ENCODE measurements at regions not wholly inside any gene's neighbourhood (a gene's known extent, or its start where the extent isn't known, plus 50 kb on each side); places are given as distances from the start of the nearest gene placed in this dataset.
"Not testable (repeated sequence)": the region's sequence is repeated elsewhere in the genome, so short reads cannot be mapped to it uniquely, and the experiment has no call there.

DNA sequence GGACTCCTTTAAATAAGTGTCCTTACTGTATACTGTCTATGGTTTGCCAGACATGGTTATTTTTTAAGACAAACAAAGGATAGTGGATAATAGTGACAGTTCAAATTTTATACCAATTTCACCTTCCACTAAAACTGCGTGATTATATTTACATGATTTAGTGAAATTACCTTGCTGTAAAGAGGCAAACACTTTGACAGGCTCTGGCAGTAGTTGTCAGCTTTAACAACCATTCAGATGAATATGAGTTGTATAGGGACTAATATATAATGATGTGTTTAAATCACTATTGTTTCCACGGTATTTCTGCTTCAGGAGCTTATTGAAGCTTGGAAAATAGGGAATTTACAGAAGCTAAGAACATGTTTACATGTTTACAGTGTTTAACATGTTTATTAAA, 1364.0 kb downstream of the FSCB start:
- FAIRE-seq (no peak), DNase-seq (no peak)
- no peaks in the 10 kb centered on the region for H3K9me3 ChIP-seq (ENCODE audit: control insufficient read depth in 2 of 2, insufficient read depth in 1 of 2, low read depth in 1 of 2, low read length in 1 of 2)
- no peaks in the 10 kb centered on the region for H3K4me1 ChIP-seq (ENCODE audit: control insufficient read depth in 3 of 3, insufficient read depth in 2 of 3, low read depth in 1 of 3, low read length in 2 of 3)
- 52 to 61% (median 58%) methylated on average over 2 of the region's 2 CpGs for WGBS, 3 donors
- no peaks in the 10 kb centered on the region for H3K36me3 ChIP-seq (ENCODE audit: control insufficient read depth in 3 of 3, insufficient read depth in 2 of 3, low read depth in 1 of 3, low read length in 3 of 3)
- no peak overlapping the region for H3K4me3 ChIP-seq (ENCODE audit: low read depth in 1 of 3, low read length in 3 of 3)
- no peak overlapping the region for H3K27ac ChIP-seq (ENCODE audit: low read depth in 1 of 3, low read length in 2 of 3)
- H3K27me3 ChIP-seq (ENCODE audit: control insufficient read depth in 3 of 3, insufficient read depth in 3 of 3, low read length in 3 of 3) = no peaks in the 10 kb centered on the region

DNA sequence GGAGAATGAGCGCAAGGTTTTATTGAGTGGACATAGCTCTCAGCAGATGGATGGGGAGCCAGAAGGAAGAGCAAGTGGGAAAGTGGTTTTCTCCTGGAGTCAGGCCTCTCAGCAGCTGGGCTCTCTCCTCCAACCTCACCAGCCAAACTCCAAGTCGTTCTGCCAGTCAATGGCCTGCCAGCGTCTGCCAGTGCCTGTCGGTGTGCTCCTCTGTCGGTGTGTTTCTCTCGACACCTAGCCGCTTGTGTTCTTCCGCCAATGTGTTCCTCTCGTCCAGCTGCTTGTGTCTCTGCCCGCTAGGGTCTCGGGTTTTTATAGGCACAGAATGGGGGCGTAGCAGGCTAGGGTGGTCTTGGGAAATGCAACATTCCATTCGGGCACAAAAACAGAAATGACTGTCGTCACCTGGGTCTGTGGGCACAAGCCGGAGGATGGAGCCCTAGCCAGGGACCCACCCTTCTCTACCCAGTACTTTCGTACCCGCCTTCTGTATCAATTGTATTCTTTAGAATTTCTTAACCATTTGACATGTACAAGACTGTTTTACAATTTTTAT, 1365.4 kb downstream of the FSCB start:
- 86 to 93% (median 92%) methylated on average over 17 of the region's 17 CpGs for WGBS, 3 donors
- Histone ChIP-seq H3K4me3 (ENCODE audit: low read depth in 1 of 3, low read length in 3 of 3) (no peak overlapping the region), H3K9me3 (ENCODE audit: control insufficient read depth in 2 of 2, insufficient read depth in 1 of 2, low read depth in 1 of 2, low read length in 1 of 2) (no peaks in the 10 kb centered on the region), H3K4me1 (ENCODE audit: control insufficient read depth in 3 of 3, insufficient read depth in 2 of 3, low read depth in 1 of 3, low read length in 2 of 3) (no peaks in the 10 kb centered on the region), H3K27me3 (ENCODE audit: control insufficient read depth in 3 of 3, insufficient read depth in 3 of 3, low read length in 3 of 3) (no peaks in the 10 kb centered on the region), H3K27ac (ENCODE audit: low read depth in 1 of 3, low read length in 2 of 3) (no peak overlapping the region), H3K36me3 (ENCODE audit: control insufficient read depth in 3 of 3, insufficient read depth in 2 of 3, low read depth in 1 of 3, low read length in 3 of 3) (no peaks in the 10 kb centered on the region)
- FAIRE-seq (no peak), DNase-seq (no peak)

DNA sequence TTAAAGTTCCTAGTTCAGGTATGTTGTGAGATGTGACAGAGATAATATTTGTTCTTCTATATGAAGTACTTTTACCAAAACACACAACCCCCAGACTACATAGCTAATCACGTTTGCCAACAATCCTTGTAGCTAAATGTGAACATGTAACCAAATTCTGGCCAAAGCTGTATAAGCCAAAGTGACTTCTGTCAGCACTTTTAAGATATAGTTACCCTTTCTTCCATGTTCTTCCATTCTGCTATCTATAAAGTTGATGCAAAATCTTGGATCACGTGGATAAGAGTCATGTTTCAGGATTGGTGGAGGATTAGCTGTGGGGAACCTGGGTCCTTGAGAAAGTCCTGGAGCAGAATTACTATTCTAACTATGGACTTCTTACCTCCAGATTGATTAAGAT, 1366.6 kb downstream of the FSCB start:
- H3K27ac ChIP-seq (ENCODE audit: low read depth in 1 of 3, low read length in 2 of 3) = no peak overlapping the region
- no peak overlapping the region for H3K4me3 ChIP-seq (ENCODE audit: low read depth in 1 of 3, low read length in 3 of 3)
- no peaks in the 10 kb centered on the region for H3K27me3 ChIP-seq (ENCODE audit: control insufficient read depth in 3 of 3, insufficient read depth in 3 of 3, low read length in 3 of 3)
- H3K9me3 ChIP-seq (ENCODE audit: control insufficient read depth in 2 of 2, insufficient read depth in 1 of 2, low read depth in 1 of 2, low read length in 1 of 2) = peaks cover 0 to 9% of the 10 kb centered on the region in 2 donors
- no peaks in the 10 kb centered on the region for H3K4me1 ChIP-seq (ENCODE audit: control insufficient read depth in 3 of 3, insufficient read depth in 2 of 3, low read depth in 1 of 3, low read length in 2 of 3)
- no peak for FAIRE-seq
- 63 to 82% (median 80%) methylated on average over 2 of the region's 2 CpGs for WGBS, 3 donors
- H3K36me3 ChIP-seq (ENCODE audit: control insufficient read depth in 3 of 3, insufficient read depth in 2 of 3, low read depth in 1 of 3, low read length in 3 of 3) = no peaks in the 10 kb centered on the region
- no peak for DNase-seq

DNA sequence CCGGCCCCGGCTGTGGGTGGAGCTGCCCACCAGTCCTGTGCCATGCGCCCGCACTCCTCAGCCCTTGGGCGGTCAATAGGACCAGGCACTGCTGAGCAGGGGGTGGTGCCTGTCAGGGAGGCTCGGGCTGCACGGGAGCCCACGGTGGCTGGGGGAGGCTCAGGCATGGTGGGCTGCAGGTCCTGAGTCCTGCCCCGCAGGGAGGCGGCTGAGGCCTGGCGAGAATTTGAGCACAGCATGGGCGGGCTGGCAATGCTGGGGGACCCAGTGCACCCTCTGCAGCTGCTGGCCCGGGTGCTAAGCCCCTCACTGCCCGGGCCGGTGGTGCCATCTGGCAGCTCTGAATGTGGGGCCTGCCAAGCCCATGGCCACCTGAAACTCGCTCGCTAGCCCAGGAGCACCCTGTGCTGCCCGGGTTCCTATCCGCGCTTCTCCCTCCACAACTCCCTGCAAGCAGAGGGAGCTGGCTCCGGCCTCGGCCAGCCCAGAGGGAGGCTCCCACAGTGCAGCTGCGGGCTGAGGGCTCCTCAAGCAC, 1371.1 kb downstream of the FSCB start:
- FAIRE-seq = no peak

DNA sequence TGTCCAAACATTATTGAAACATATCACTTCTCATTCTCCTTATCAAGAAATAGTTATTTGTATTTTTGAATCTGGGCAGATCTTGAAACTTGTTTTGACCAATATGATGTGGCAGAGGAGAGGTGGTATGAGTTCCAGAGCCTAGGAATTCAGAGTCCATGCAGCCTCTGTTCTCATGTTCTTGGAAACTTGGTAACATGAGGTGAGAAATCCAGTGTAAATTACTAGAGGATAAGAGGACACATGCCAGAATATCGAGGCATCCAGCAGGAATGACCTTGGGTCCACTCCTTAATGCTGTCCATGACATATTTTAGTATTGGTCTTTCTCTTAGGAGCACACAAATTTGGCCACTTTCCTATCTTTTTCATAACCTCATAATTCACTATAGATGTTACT, 1374.6 kb downstream of the FSCB start:
- no peaks in the 10 kb centered on the region for H3K27me3 ChIP-seq (ENCODE audit: control insufficient read depth in 3 of 3, insufficient read depth in 3 of 3, low read length in 3 of 3)
- FAIRE-seq (no peak), DNase-seq (peak in 1 of 2 donors; percentile 17)
- no peaks in the 10 kb centered on the region for H3K36me3 ChIP-seq (ENCODE audit: control insufficient read depth in 3 of 3, insufficient read depth in 2 of 3, low read depth in 1 of 3, low read length in 3 of 3)
- no peak overlapping the region for H3K27ac ChIP-seq (ENCODE audit: low read depth in 1 of 3, low read length in 2 of 3)
- no peak overlapping the region for H3K4me3 ChIP-seq (ENCODE audit: low read depth in 1 of 3, low read length in 3 of 3)
- H3K9me3 ChIP-seq (ENCODE audit: control insufficient read depth in 2 of 2, insufficient read depth in 1 of 2, low read depth in 1 of 2, low read length in 1 of 2) = peaks cover 0 to 14% of the 10 kb centered on the region in 2 donors
- no peaks in the 10 kb centered on the region for H3K4me1 ChIP-seq (ENCODE audit: control insufficient read depth in 3 of 3, insufficient read depth in 2 of 3, low read depth in 1 of 3, low read length in 2 of 3)
- 13 to 41% (median 20%) methylated on average over 1 of the region's 1 CpG for WGBS, 3 donors

More for the DNA sequence above, 1371.1 kb downstream of the FSCB start:
- WGBS, 3 donors = 80 to 88% (median 84%) methylated on average over 21 to 23 of the region's 23 CpGs
- Histone ChIP-seq H3K4me3 (ENCODE audit: low read depth in 1 of 3, low read length in 3 of 3) (no peak overlapping the region), H3K27me3 (ENCODE audit: control insufficient read depth in 3 of 3, insufficient read depth in 3 of 3, low read length in 3 of 3) (no peaks in the 10 kb centered on the region), H3K27ac (ENCODE audit: low read depth in 1 of 3, low read length in 2 of 3) (no peak overlapping the region), H3K9me3 (ENCODE audit: control insufficient read depth in 2 of 2, insufficient read depth in 1 of 2, low read depth in 1 of 2, low read length in 1 of 2) (peaks cover 0 to 14% of the 10 kb centered on the region in 2 donors), H3K4me1 (ENCODE audit: control insufficient read depth in 3 of 3, insufficient read depth in 2 of 3, low read depth in 1 of 3, low read length in 2 of 3) (no peaks in the 10 kb centered on the region), H3K36me3 (ENCODE audit: control insufficient read depth in 3 of 3, insufficient read depth in 2 of 3, low read depth in 1 of 3, low read length in 3 of 3) (no peaks in the 10 kb centered on the region)
- DNase-seq = no peak

DNA sequence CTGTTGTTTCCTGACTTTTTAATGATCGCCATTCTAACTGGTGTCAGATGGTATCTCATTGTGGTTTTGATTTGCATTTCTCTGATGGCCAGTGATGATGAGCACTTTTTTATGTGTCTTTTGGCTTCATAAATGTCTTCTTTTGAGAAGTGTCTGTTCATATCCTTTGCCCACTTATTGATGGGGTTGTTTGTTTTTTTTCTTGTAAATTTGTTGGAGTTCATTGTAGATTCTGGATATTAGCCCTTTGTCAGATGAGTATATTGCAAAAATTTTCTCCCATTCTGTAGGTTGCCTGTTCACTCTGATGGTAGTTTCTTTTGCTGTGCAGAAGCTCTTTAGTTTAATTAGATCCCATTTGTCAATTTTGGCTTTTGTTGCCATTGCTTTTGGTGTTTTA, 1378.7 kb downstream of the FSCB start:
- not testable (repeated sequence) for H3K9me3 ChIP-seq (ENCODE audit: control insufficient read depth in 2 of 2, insufficient read depth in 1 of 2, low read depth in 1 of 2, low read length in 1 of 2); H3K27ac ChIP-seq (ENCODE audit: low read depth in 1 of 3, low read length in 2 of 3); H3K4me3 ChIP-seq (ENCODE audit: low read depth in 1 of 3, low read length in 3 of 3); DNase-seq; H3K36me3 ChIP-seq (ENCODE audit: control insufficient read depth in 3 of 3, insufficient read depth in 2 of 3, low read depth in 1 of 3, low read length in 3 of 3); H3K27me3 ChIP-seq (ENCODE audit: control insufficient read depth in 3 of 3, insufficient read depth in 3 of 3, low read length in 3 of 3); H3K4me1 ChIP-seq (ENCODE audit: control insufficient read depth in 3 of 3, insufficient read depth in 2 of 3, low read depth in 1 of 3, low read length in 2 of 3); FAIRE-seq
- WGBS, 3 donors = 89 to 100% (median 100%) methylated on average over 1 of the region's 1 CpG

DNA sequence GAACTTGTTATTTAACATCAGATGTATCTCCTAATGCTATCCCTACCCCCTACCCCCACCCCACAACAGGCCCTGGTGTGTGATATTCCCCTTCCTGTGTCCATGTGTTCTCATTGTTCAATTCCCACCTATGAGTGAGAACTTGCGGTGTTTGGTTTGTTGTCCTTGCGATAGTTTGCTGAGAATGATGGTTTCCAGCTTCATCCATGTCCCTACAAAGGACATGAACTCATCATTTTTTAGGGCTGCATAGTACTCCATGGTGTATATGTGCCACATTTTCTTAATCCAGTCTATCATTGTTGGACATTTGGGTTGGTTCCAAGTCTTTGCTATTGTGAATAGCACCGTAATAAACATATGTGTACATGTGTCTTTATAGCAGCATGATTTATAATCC, 1379.2 kb downstream of the FSCB start:
- not testable (repeated sequence) for H3K36me3 ChIP-seq (ENCODE audit: control insufficient read depth in 3 of 3, insufficient read depth in 2 of 3, low read depth in 1 of 3, low read length in 3 of 3); H3K4me3 ChIP-seq (ENCODE audit: low read depth in 1 of 3, low read length in 3 of 3); FAIRE-seq; H3K27me3 ChIP-seq (ENCODE audit: control insufficient read depth in 3 of 3, insufficient read depth in 3 of 3, low read length in 3 of 3); H3K9me3 ChIP-seq (ENCODE audit: control insufficient read depth in 2 of 2, insufficient read depth in 1 of 2, low read depth in 1 of 2, low read length in 1 of 2); DNase-seq; H3K27ac ChIP-seq (ENCODE audit: low read depth in 1 of 3, low read length in 2 of 3); H3K4me1 ChIP-seq (ENCODE audit: control insufficient read depth in 3 of 3, insufficient read depth in 2 of 3, low read depth in 1 of 3, low read length in 2 of 3)
- 93 to 96% (median 93%) methylated on average over 3 of the region's 3 CpGs for WGBS, 3 donors

DNA sequence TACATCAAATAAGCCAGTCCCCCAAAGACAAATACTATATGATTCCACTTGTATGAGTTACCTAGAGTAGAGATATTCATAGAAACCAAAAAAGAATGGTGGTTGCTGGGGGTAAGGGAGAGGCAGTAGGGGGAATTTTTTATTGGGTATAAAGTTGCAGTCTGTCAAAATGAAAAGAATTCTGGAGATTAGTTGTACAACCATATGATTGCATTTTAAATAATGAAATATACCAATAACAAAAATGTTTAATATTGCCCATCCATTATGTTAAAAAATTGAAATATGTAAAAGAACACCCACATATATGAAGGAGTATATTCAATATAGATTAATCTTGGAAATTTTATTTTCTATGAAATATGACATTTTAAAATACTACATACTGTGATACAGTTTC, 1383.5 kb downstream of the FSCB start:
- no peak overlapping the region for H3K27ac ChIP-seq (ENCODE audit: low read depth in 1 of 3, low read length in 2 of 3)
- DNase-seq (no peak), FAIRE-seq (no peak)
- no peaks in the 10 kb centered on the region for H3K4me1 ChIP-seq (ENCODE audit: control insufficient read depth in 3 of 3, insufficient read depth in 2 of 3, low read depth in 1 of 3, low read length in 2 of 3)
- H3K4me3 ChIP-seq (ENCODE audit: low read depth in 1 of 3, low read length in 3 of 3) = no peak overlapping the region
- no peaks in the 10 kb centered on the region for H3K36me3 ChIP-seq (ENCODE audit: control insufficient read depth in 3 of 3, insufficient read depth in 2 of 3, low read depth in 1 of 3, low read length in 3 of 3)
- H3K27me3 ChIP-seq (ENCODE audit: control insufficient read depth in 3 of 3, insufficient read depth in 3 of 3, low read length in 3 of 3) = no peaks in the 10 kb centered on the region
- peaks cover 0 to 13% of the 10 kb centered on the region in 2 donors for H3K9me3 ChIP-seq (ENCODE audit: control insufficient read depth in 2 of 2, insufficient read depth in 1 of 2, low read depth in 1 of 2, low read length in 1 of 2)

DNA sequence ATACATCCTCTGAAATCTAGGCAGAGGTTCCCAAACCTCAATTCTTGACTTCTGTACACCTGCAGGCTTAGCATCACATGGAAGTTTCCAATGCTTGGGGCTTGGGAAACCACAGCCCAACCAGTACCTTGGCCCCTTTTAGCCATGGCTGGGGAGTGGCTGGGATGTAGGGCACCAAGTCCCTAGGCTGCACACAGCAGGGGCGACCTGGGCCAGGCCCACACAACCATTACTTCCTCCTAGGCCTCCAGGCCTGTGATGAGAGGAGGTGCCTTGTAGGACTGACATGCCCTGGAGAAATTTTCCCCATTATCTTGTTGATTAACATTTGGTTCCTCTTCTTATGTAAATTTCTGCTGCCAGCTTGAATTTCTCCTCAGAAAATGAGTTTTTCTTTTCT, 1387.4 kb downstream of the FSCB start:
- Histone ChIP-seq H3K4me3 (ENCODE audit: low read depth in 1 of 3, low read length in 3 of 3) (no peak overlapping the region), H3K4me1 (ENCODE audit: control insufficient read depth in 3 of 3, insufficient read depth in 2 of 3, low read depth in 1 of 3, low read length in 2 of 3) (no peaks in the 10 kb centered on the region), H3K27ac (ENCODE audit: low read depth in 1 of 3, low read length in 2 of 3) (no peak overlapping the region), H3K36me3 (ENCODE audit: control insufficient read depth in 3 of 3, insufficient read depth in 2 of 3, low read depth in 1 of 3, low read length in 3 of 3) (no peaks in the 10 kb centered on the region), H3K9me3 (ENCODE audit: control insufficient read depth in 2 of 2, insufficient read depth in 1 of 2, low read depth in 1 of 2, low read length in 1 of 2) (peaks cover 0 to 13% of the 10 kb centered on the region in 2 donors), H3K27me3 (ENCODE audit: control insufficient read depth in 3 of 3, insufficient read depth in 3 of 3, low read length in 3 of 3) (no peaks in the 10 kb centered on the region)
- no peak for DNase-seq
- WGBS, 3 donors = 24 to 35% (median 32%) methylated on average over 1 of the region's 1 CpG
- FAIRE-seq = no peak

All from small intestine (tissue), 7 donors.